ENCODE measurements at regions not wholly inside any gene's neighbourhood (a gene's known extent, or its start where the extent isn't known, plus 50 kb on each side); places are given as distances from the start of the nearest gene placed in this dataset.

DNA sequence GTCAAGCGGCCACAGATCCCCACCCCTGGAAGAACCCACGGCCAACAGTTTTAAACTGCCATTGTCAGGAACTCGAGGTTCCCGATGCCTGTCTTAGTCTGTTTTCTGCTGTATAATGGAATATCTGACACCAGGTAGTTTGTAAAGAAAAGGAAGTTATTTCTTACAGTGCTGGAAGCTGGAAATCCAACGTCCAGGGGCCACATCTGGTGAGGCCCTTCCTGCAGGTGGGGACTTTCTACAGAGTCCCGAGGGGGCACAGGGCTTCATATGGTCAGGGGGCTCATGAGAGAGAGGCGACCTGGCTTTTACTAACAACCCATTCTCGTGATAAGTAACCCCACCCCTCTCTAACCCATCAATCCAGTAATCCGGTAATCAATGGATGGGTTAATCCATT is 501.6 kb upstream of the MYT1L start:
- TF ChIP-seq, protein P1, sequence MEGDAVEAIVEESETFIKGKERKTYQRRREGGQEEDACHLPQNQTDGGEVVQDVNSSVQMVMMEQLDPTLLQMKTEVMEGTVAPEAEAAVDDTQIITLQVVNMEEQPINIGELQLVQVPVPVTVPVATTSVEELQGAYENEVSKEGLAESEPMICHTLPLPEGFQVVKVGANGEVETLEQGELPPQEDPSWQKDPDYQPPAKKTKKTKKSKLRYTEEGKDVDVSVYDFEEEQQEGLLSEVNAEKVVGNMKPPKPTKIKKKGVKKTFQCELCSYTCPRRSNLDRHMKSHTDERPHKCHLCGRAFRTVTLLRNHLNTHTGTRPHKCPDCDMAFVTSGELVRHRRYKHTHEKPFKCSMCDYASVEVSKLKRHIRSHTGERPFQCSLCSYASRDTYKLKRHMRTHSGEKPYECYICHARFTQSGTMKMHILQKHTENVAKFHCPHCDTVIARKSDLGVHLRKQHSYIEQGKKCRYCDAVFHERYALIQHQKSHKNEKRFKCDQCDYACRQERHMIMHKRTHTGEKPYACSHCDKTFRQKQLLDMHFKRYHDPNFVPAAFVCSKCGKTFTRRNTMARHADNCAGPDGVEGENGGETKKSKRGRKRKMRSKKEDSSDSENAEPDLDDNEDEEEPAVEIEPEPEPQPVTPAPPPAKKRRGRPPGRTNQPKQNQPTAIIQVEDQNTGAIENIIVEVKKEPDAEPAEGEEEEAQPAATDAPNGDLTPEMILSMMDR (IDR thresholded peaks at IDR 0.05), result no peak
- no peak for TF ChIP-seq POLR2A (IDR thresholded peaks at IDR 0.05)

Measured in uterus (tissue), 2 donors.